ENCODE measurements at regions not wholly inside any gene's neighbourhood (a gene's known extent, or its start where the extent isn't known, plus 50 kb on each side); places are given as distances from the start of the nearest gene placed in this dataset.

DNA sequence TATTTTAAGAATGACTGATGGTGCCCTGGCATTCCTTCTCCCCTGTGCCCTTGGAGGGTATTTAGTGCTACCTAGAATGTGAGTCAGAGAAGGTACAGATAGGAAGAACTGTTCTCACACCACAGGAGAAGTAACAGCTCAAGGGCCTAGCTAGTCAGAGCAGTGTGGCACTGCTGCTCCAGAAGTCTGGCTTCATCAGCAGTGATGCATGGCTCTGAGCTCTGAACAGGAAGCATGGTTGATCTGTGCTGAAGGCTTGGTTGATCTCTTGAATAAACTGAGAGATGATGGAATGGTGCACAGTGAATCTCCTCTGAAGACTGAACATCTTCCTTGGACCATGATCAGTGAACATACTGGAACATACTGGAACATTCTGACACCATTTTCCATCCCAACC is 425.3 kb upstream of the SLC35B3 start:
- peaks cover 0 to 1% (median 0%) of the 10 kb centered on the region in 3 donors for H3K27me3 Mint-ChIP-seq (ENCODE audit: low read depth in 3 of 3)
- TF ChIP-seq, protein P1, sequence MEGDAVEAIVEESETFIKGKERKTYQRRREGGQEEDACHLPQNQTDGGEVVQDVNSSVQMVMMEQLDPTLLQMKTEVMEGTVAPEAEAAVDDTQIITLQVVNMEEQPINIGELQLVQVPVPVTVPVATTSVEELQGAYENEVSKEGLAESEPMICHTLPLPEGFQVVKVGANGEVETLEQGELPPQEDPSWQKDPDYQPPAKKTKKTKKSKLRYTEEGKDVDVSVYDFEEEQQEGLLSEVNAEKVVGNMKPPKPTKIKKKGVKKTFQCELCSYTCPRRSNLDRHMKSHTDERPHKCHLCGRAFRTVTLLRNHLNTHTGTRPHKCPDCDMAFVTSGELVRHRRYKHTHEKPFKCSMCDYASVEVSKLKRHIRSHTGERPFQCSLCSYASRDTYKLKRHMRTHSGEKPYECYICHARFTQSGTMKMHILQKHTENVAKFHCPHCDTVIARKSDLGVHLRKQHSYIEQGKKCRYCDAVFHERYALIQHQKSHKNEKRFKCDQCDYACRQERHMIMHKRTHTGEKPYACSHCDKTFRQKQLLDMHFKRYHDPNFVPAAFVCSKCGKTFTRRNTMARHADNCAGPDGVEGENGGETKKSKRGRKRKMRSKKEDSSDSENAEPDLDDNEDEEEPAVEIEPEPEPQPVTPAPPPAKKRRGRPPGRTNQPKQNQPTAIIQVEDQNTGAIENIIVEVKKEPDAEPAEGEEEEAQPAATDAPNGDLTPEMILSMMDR (IDR thresholded peaks at IDR 0.05) = no peak
- DNase-seq = no peak

DNA sequence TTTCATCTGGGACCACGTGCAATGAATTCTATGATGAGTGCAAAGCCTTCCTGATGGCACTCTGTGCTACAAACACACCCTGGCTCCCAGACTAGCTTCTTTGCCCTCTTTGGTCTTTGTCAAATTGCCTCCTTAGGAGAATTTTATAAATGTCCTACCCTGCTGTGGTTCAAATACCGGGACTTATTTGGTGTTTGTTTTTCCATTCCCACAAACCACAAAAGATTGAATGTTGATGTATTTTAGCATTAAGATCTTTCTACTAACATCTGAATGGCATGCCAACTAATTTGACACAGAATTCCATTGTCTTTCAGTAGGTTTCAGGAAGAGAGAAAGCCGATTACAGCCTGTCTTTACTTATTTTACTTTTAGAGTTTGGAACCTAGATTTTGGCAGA is 424.2 kb upstream of the SLC35B3 start:
- Histone ChIP-seq H3K4me1 (ENCODE audit: control insufficient read depth in 1 of 2, insufficient read depth in 2 of 2, low read length in 2 of 2) (peaks cover 0 to 5% of the 10 kb centered on the region in 2 donors), H3K4me3 (replicated peaks in 1 of 3; ENCODE audit: low read depth in 2 of 3, low read length in 3 of 3) (no peak overlapping the region), H3K4me2 (replicated peaks; ENCODE audit: extremely low read depth, low read length, poor library complexity, severe bottlenecking) (no peak overlapping the region), H4K20me1 (ENCODE audit: insufficient read depth, low read length) (no peaks in the 10 kb centered on the region), H3K27ac (ENCODE audit: low read depth in 1 of 2, low read length in 2 of 2) (no peak overlapping the region), H3K79me2 (ENCODE audit: insufficient read depth, low read length) (no peaks in the 10 kb centered on the region), H3K36me3 (replicated peaks in 1 of 2; ENCODE audit: control insufficient read depth in 1 of 2, insufficient read depth in 2 of 2, low read length in 2 of 2) (no peaks in the 10 kb centered on the region), H3K27me3 (ENCODE audit: control insufficient read depth in 2 of 2, insufficient read depth in 2 of 2, low read length in 2 of 2) (no peaks in the 10 kb centered on the region), H2AFZ (ENCODE audit: insufficient read depth, low read depth, low read length, poor library complexity, severe bottlenecking) (no peak overlapping the region), H3K9me3 (replicated peaks in 1 of 2; ENCODE audit: control insufficient read depth in 1 of 2, insufficient read depth in 1 of 2, low read length in 2 of 2) (no peaks in the 10 kb centered on the region), H3K9ac (ENCODE audit: insufficient read depth, low read length, poor library complexity, severe bottlenecking) (no peak overlapping the region)
- H3K4me3 Mint-ChIP-seq = no peak overlapping the region
- 100% methylated on average over 1 of the region's 3 CpGs for WGBS (ENCODE audit: insufficient coverage)
- H3K36me3 Mint-ChIP-seq = no peaks in the 10 kb centered on the region
- DNase-seq = no peak
- H3K27me3 Mint-ChIP-seq (ENCODE audit: low read depth in 3 of 3) = peaks cover 0 to 1% (median 0%) of the 10 kb centered on the region in 3 donors
- peak overlapping the region in 1 of 7 donors; percentile 11 for H3K27ac Mint-ChIP-seq
- intact Hi-C loops (cut with micrococcal nuclease) = no loop called here
- TF ChIP-seq, protein P1 (IDR thresholded peaks at IDR 0.05) = no peak
- peaks cover 6% of the 10 kb centered on the region for H3K4me1 Mint-ChIP-seq
- peaks cover 0 to 4% (median 0%) of the 10 kb centered on the region in 7 donors for H3K9me3 Mint-ChIP-seq

More for the DNA sequence above, 425.3 kb upstream of the SLC35B3 start:
- H3K4me1 ChIP-seq (ENCODE audit: control insufficient read depth in 1 of 2, insufficient read depth in 2 of 2, low read length in 2 of 2) = no peaks in the 10 kb centered on the region
- H3K4me1 Mint-ChIP-seq = peaks cover 4% of the 10 kb centered on the region
- no peaks in the 10 kb centered on the region for H3K79me2 ChIP-seq (ENCODE audit: insufficient read depth, low read length)
- no peak overlapping the region for H3K4me2 ChIP-seq (replicated peaks; ENCODE audit: extremely low read depth, low read length, poor library complexity, severe bottlenecking)
- H3K27ac Mint-ChIP-seq = no peak overlapping the region
- H3K36me3 ChIP-seq (replicated peaks in 1 of 2; ENCODE audit: control insufficient read depth in 1 of 2, insufficient read depth in 2 of 2, low read length in 2 of 2) = no peaks in the 10 kb centered on the region
- H3K36me3 Mint-ChIP-seq = no peaks in the 10 kb centered on the region
- no peak overlapping the region for H3K27ac ChIP-seq (ENCODE audit: low read depth in 1 of 2, low read length in 2 of 2)
- H3K9me3 Mint-ChIP-seq = peaks cover 0 to 4% (median 0%) of the 10 kb centered on the region in 7 donors
- H3K9ac ChIP-seq (ENCODE audit: insufficient read depth, low read length, poor library complexity, severe bottlenecking) = no peak overlapping the region
- H3K4me3 ChIP-seq (replicated peaks in 1 of 3; ENCODE audit: low read depth in 2 of 3, low read length in 3 of 3) = no peak overlapping the region
- no peaks in the 10 kb centered on the region for H4K20me1 ChIP-seq (ENCODE audit: insufficient read depth, low read length)
- H3K4me3 Mint-ChIP-seq = no peak overlapping the region
- no peaks in the 10 kb centered on the region for H3K9me3 ChIP-seq (replicated peaks in 1 of 2; ENCODE audit: control insufficient read depth in 1 of 2, insufficient read depth in 1 of 2, low read length in 2 of 2)
- no peaks in the 10 kb centered on the region for H3K27me3 ChIP-seq (ENCODE audit: control insufficient read depth in 2 of 2, insufficient read depth in 2 of 2, low read length in 2 of 2)
- intact Hi-C loops (cut with micrococcal nuclease) = no loop called here
- H2AFZ ChIP-seq (ENCODE audit: insufficient read depth, low read depth, low read length, poor library complexity, severe bottlenecking) = no peak overlapping the region
